Heart left ventricle (tissue), 16 donors: ENCODE measurements at regions not wholly inside any gene's neighbourhood (a gene's known extent, or its start where the extent isn't known, plus 50 kb on each side); places are given as distances from the start of the nearest gene placed in this dataset.
A peak's percentile ranks its signal among the peaks of the same experiment; 100 is the strongest.

ENCODE experiments used
- ATAC-seq, 4 donors: fragments of 200-7000 bp; cut with Tn5 transposase; one replicate each; pipeline ENCODE4 v1.9.1; 2020 to 2022; ENCODE audit warnings: moderate library complexity in 4 of 4, mild to moderate bottlenecking in 3 of 4, moderate number of reproducible peaks in 1 of 4
- DNase-seq, 5 donors: peaks; one replicate each; pipeline ENCODE4 v3.0.0-alpha.2; 2020
- H3K27ac ChIP-seq, 12 donors: fragments of 200-600 bp; sonication (generic) in 4 of 12; one replicate each; pipeline versions ENCODE4 v1.5.0 to v1.8.0; 2016 to 2022; ENCODE audit warnings: mild to moderate bottlenecking in 2 of 12
- H3K27me3 ChIP-seq, 9 donors: fragments of 200-600 bp; sonication (generic) in 2 of 9; one replicate each; pipeline versions ENCODE4 v1.5.1 to v1.8.0; 2016 to 2022; ENCODE audit warnings: mild to moderate bottlenecking in 3 of 9
- H3K36me3 ChIP-seq, 9 donors: fragments of 200-600 bp; sonication (generic) in 2 of 9; one replicate each; pipeline versions ENCODE4 v1.5.0 to v1.8.0; 2018 to 2022; ENCODE audit warnings: mild to moderate bottlenecking in 2 of 9
- H3K4me1 ChIP-seq, 12 donors: fragments of 200-600 bp; sonication (generic) in 4 of 12; one replicate each; pipeline versions ENCODE4 v1.5.0 to v1.8.0; 2016 to 2022; ENCODE audit warnings: mild to moderate bottlenecking in 3 of 12
- H3K4me3 ChIP-seq, 12 donors: fragments of 200-600 bp; sonication (generic) in 4 of 12; one replicate each; pipeline versions ENCODE4 v1.5.0 to v1.8.0; 2017 to 2022; ENCODE audit warnings: mild to moderate bottlenecking in 9 of 12, moderate library complexity in 4 of 12
- H3K9me3 ChIP-seq, 12 donors: fragments of 200-600 bp; sonication (generic) in 4 of 12; one replicate each; pipeline versions ENCODE4 v1.5.0 to v1.8.0; 2016 to 2022; ENCODE audit warnings: mild to moderate bottlenecking in 1 of 12
- CTCF ChIP-seq, 12 donors: fragments of 200-600 bp; sonication (generic) in 4 of 12; IDR thresholded peaks; one replicate each; pipeline versions ENCODE4 v1.5.0 to v1.8.0; 2018 to 2022; ENCODE audit warnings: antibody characterized with exemption in 12 of 12, mild to moderate bottlenecking in 5 of 12
- POLR2A ChIP-seq, 2 donors: fragments of 450-650 bp; IDR thresholded peaks; one replicate each; pipeline ENCODE4 v1.6.1; 2017; ENCODE audit warnings: antibody characterized with exemption in 2 of 2, mild to moderate bottlenecking in 2 of 2, moderate library complexity in 2 of 2
- WGBS, 4 donors: extraction: QIAGEN DNeasy Blood & Tissue Kit in 2 of 4; methylation state at CpG; one replicate each; pipeline versions ENCODE4 v1.1.5 to v1.1.7; 2013 to 2018; 5-methylcytosine and 5-hydroxymethylcytosine counted together
- intact Hi-C, 10 donors: fragments of 100-400 bp; cut with DNase I; formaldehyde crosslinking; loops; one replicate each; pipeline versions ENCODE4 v1.11.1 to v1.14.2; 2022
- donor health status: ischemic (EF 13 %, LVEDD 7.1; RV severe dilation, severe dysfunction).
- donor health status: healthy with polysubstance abuse.
- donor health status: DM: no; HTN: yes; CAD: no.
- donor health status: DM: no; HTN: no; CAD: no.
- donor health status: ischemic (EF 25% LVEDD 6.9; RV normal size, moderate dysfunction).
- donor health status: ischemic (EF 25% LVEDD 5.7; RV mildly dilated, moderate dysfunction).
- donor health status: healthy.
- donor health status: DM: yes; HTN: yes; CAD: no.
- donor health status: ischemic (EF 35%, LVEDD 5.7; RV mildly dilated, moderate dysfunction).
- donor health status: nonischemic (EF 11% LVEDD 7.7; RV severe dilation, severe dysfunction).
- donor health status: DM: yes; HTN: yes; CAD: no.
- donor health status: PGD.
- donor health status: ischemic (EF 29% LVEDD 5.4; RV normal size, mild dysfunction).
- donor health status: nonischemic (EF 23%, LVEDD 6.1; RV moderate dilation, normal function).

GRCh38 chr1:243924188-243924587 lies 74.1 kb upstream of the AKT3 start:
- no peak for DNase-seq
- peaks cover 0 to 3% (median 0%) of the 10 kb centered on the region in 9 donors for H3K27me3 ChIP-seq
- H3K36me3 ChIP-seq: no peaks in the 10 kb centered on the region
- no peak overlapping the region for H3K4me3 ChIP-seq
- H3K9me3 ChIP-seq: no peaks in the 10 kb centered on the region
- H3K27ac ChIP-seq: peak overlapping the region in 1 of 12 donors; percentile 18
- peaks cover 0 to 16% (median 0%) of the 10 kb centered on the region in 12 donors for H3K4me1 ChIP-seq
- ATAC-seq: no peak
- TF ChIP-seq CTCF (IDR thresholded peaks at IDR 0.05) (no peak), POLR2A (IDR thresholded peaks at IDR 0.05) (no peak)
- whole genome bisulfite sequencing, 4 donors: 65 to 72% (median 69%) methylated on average over 3 of the region's 3 CpGs
- intact Hi-C loops: loop anchor here in 1 of 10 donors (10.0 kb wide), 1 partner anchor 121 kb away; no protein-coding TSS in a partner anchor

DNA sequence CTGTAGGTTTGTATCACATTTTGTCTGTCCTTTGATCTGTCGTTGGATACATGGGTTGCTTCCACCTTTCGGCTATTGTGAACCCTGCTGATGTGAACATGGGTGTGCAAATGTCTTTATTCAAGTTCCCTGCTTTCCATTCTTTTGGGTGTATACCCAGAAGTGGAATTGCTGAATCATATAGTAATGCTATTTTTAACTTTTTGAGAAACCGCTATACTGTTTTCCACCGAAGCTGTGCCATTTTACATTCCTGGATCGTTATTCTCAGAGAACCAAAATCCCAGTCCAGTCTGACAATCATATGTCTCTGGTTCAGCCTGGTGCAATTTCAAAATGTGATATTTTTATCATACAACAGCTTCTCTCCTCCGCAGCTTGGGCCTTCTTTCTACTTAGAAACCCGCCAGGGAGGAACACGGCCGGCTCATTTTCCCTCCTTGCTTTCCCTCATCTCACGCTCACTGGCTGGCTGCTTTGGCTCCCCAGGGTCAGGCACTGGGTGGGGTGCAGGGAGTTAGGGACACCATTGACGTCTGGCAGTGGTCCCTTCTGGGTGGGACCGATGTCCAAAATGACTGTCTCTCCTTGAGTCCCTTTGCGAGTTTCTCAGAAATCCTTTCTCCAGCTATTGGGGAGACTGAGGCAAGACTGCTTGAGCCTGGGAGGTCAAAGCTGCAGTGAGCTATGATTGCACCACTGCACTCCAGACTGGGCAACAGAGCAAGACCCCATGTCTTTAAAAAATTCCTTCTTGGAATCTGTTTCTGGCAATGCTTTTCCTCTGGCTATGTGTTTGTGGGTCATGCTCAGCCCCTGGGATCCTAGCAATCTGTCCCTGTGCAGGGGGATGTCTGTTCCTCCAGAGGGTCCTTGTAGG lies 73.5 kb upstream of the AKT3 start:
- intact Hi-C loops: loop anchor here in 1 of 10 donors (10.0 kb wide), 1 partner anchor 121 kb away; no protein-coding TSS in a partner anchor
- H3K4me3 ChIP-seq: no peak overlapping the region
- no peak overlapping the region for H3K27ac ChIP-seq
- peaks cover 0 to 9% (median 0%) of the 10 kb centered on the region in 9 donors for H3K27me3 ChIP-seq
- TF ChIP-seq CTCF (IDR thresholded peaks at IDR 0.05) (no peak), POLR2A (IDR thresholded peaks at IDR 0.05) (no peak)
- no peak for DNase-seq
- H3K4me1 ChIP-seq: peaks cover 0 to 16% (median 0%) of the 10 kb centered on the region in 12 donors
- no peak for ATAC-seq
- no peaks in the 10 kb centered on the region for H3K9me3 ChIP-seq
- H3K36me3 ChIP-seq: no peaks in the 10 kb centered on the region
- WGBS, 4 donors: 88 to 93% (median 90%) methylated on average over 13 of the region's 13 CpGs

DNA sequence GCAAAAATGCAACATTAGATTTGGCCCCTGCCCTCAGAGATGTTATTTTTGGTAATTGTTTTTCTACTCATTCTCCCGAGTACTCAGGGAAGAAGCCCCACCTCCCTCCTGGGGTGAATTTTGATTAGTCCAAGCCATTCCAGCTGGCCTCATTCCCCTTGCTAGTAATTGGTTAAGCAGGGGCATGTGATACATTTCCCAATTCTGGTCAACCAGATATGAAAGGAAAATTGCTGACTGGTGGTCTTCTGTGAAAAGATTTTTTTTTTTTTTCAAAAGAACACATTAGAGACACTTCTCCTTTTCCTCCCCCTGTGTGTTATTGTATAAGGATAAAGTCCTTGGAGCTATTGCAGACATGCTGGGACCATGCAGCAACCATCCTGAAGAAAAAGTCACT lies 71.1 kb upstream of the AKT3 start:
- intact Hi-C loops: loop anchor here in 1 of 10 donors (10.0 kb wide), 1 partner anchor 124 kb away; no protein-coding TSS in a partner anchor
- ATAC-seq (peak in 1 of 4 donors; percentile 25), DNase-seq (no peak)
- no peak overlapping the region for H3K27ac ChIP-seq
- no peak overlapping the region for H3K4me3 ChIP-seq
- peaks cover 0 to 27% (median 10%) of the 10 kb centered on the region in 12 donors for H3K4me1 ChIP-seq
- TF ChIP-seq CTCF (IDR thresholded peaks at IDR 0.05): no peak
- no peak for TF ChIP-seq POLR2A (IDR thresholded peaks at IDR 0.05)
- no peaks in the 10 kb centered on the region for H3K9me3 ChIP-seq
- WGBS, 4 donors: 4 to 29% (median 19%) methylated on average over 1 of the region's 1 CpG
- no peaks in the 10 kb centered on the region for H3K36me3 ChIP-seq
- peaks cover 0 to 29% (median 9%) of the 10 kb centered on the region in 9 donors for H3K27me3 ChIP-seq

DNA sequence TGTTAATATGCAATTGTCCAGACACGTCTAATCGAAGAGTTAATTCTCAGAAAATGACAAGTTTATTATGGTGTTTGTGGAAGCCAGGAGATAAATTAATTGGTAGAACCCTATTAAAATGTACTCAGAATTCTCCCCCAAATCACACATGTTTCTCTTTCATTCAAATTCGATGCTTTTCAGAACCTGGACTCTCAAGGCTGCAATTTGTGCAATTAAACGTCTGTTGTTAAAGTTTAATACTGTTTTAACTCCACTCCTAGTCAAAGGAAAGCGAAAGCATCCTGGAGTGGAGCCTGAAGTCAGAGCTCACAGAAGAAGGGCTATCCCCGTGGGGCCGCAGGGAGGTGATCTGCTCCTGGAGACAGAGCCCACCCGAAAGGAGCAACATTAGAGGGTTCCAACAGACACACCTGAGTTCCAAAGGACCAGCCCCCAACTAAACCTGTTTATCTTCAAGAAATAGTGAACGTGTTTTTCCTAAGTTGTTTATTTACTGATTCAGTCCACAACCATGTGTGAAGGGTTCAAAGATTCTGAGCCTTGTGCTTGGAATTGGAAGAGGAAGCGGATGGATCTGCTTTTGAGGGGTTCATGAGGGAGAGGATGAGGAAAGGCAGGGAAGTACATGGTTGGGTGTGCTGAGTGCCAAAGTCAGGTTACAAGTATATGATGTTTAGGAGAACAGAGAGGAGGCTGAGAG lies 68.0 kb upstream of the AKT3 start:
- DNase-seq (no peak), ATAC-seq (peak in 1 of 4 donors; percentile 71)
- WGBS, 4 donors: 23 to 30% (median 25%) methylated on average over 10 of the region's 10 CpGs
- peak overlapping the region in 6 of 12 donors; percentile 16 to 51 (median 21) for H3K27ac ChIP-seq
- H3K36me3 ChIP-seq: no peaks in the 10 kb centered on the region
- H3K9me3 ChIP-seq: no peaks in the 10 kb centered on the region
- intact Hi-C loops: loop anchor here in 4 of 10 donors (2.0 to 10.0 kb wide), 4 partner anchors 53 to 354 kb away; partner anchors contain the start of gene AKT3 (in 1 of the 4)
- peaks cover 0 to 41% (median 16%) of the 10 kb centered on the region in 9 donors for H3K27me3 ChIP-seq
- TF ChIP-seq CTCF (IDR thresholded peaks at IDR 0.05): no peak
- no peak for TF ChIP-seq POLR2A (IDR thresholded peaks at IDR 0.05)
- H3K4me1 ChIP-seq: peaks cover 0 to 16% (median 9%) of the 10 kb centered on the region in 12 donors
- peak overlapping the region; percentile 24 to 62 (median 52) for H3K4me3 ChIP-seq
